Keratinocyte (primary cell): ENCODE measurements at regions not wholly inside any gene's neighbourhood (a gene's known extent, or its start where the extent isn't known, plus 50 kb on each side); places are given as distances from the start of the nearest gene placed in this dataset.

Experiments
- DNase-seq: peaks from one replicate; pipeline ENCODE4 v3.0.0-alpha.2; 2011; ENCODE audit warnings: low read depth, missing footprints, low spot score
- FAIRE-seq: peaks from 2 replicates; lab custom pipeline; 2011; peaks lifted over from hg19 to GRCh38; lab: Jason Lieb, UNC
- H2AFZ ChIP-seq: 2 replicates; pipeline ENCODE4 v1.6.0; 2012; ENCODE audit warnings: low read length, control low read depth, inconsistent platforms; ENCODE audit not compliant: control insufficient read depth
- H3K27ac ChIP-seq: 2 replicates; pipeline ENCODE4 v1.5.1; 2011; ENCODE audit warnings: low read length; ENCODE audit not compliant: control insufficient read depth, insufficient read depth
- H3K27me3 ChIP-seq: 3 replicates; pipeline ENCODE4 v1.6.0; 2011; ENCODE audit warnings: low read length; ENCODE audit not compliant: control insufficient read depth, insufficient read depth; ENCODE audit errors: extremely low read depth
- H3K36me3 ChIP-seq, 2 experiments: 2 replicates in 1 of 2; 3 replicates in 1 of 2; pipeline ENCODE4 v1.5.1; 2011; ENCODE audit warnings: low read length in 2 of 2, mild to moderate bottlenecking in 1 of 2; ENCODE audit not compliant: control insufficient read depth in 2 of 2, insufficient read depth in 2 of 2; ENCODE audit errors: extremely low read depth in 1 of 2
- H3K4me1 ChIP-seq: 3 replicates; pipeline ENCODE4 v1.5.1; 2011; ENCODE audit warnings: low read length; ENCODE audit not compliant: control insufficient read depth, insufficient read depth; ENCODE audit errors: extremely low read depth
- H3K4me2 ChIP-seq: 3 replicates; pipeline ENCODE4 v1.6.0; 2011; ENCODE audit warnings: low read depth, low read length; ENCODE audit not compliant: control insufficient read depth, insufficient read depth; ENCODE audit errors: extremely low read depth
- H3K4me3 ChIP-seq, 3 experiments: fragments of 200-600 bp in 1 of 3; sonication (generic) in 1 of 3; 2 replicates in 2 of 3; 3 replicates in 1 of 3; pipeline ENCODE4 v1.5.1; 2011 to 2016; ENCODE audit warnings: low read length in 3 of 3, mild to moderate bottlenecking in 3 of 3, control low read depth in 2 of 3, inconsistent platforms in 1 of 3, low read depth in 1 of 3, mixed read lengths in 1 of 3, mixed run types in 1 of 3, moderate library complexity in 1 of 3; ENCODE audit not compliant: control insufficient read depth in 2 of 3, insufficient read depth in 2 of 3; ENCODE audit errors: extremely low read depth in 1 of 3
- H3K79me2 ChIP-seq: 2 replicates; pipeline ENCODE4 v1.6.0; 2012; ENCODE audit warnings: low read length; ENCODE audit not compliant: control insufficient read depth, insufficient read depth
- H3K9ac ChIP-seq: 3 replicates; pipeline ENCODE4 v1.6.0; 2011; ENCODE audit warnings: low read length; ENCODE audit not compliant: control insufficient read depth, insufficient read depth; ENCODE audit errors: extremely low read depth
- H3K9me1 ChIP-seq: 3 replicates; pipeline ENCODE4 v1.6.0; 2011; ENCODE audit warnings: low read length; ENCODE audit not compliant: control insufficient read depth, insufficient read depth; ENCODE audit errors: extremely low read depth
- H3K9me3 ChIP-seq: 2 replicates; pipeline ENCODE4 v1.5.1; 2012; ENCODE audit warnings: low read depth, low read length; ENCODE audit not compliant: control insufficient read depth
- H4K20me1 ChIP-seq: 3 replicates; pipeline ENCODE4 v1.6.0; 2011; ENCODE audit warnings: low read length; ENCODE audit not compliant: control insufficient read depth, insufficient read depth; ENCODE audit errors: extremely low read depth
- EZH2 ChIP-seq: IDR thresholded peaks from one replicate; pipeline ENCODE4 v1.6.1; 2012; ENCODE audit warnings: inconsistent platforms, mild to moderate bottlenecking, low read length, moderate library complexity
- dilution Hi-C: fragments of 300-500 bp; cut with MboI; formaldehyde crosslinking; loops from one replicate; pipeline ENCODE4 v1.7.0; 2020; ENCODE audit warnings: low sequenced_read_pairs; ENCODE audit not compliant: extremely low pct_ligation_motif_present
- TF ChIP-seq, protein P1 (sequence below), 3 experiments: IDR thresholded peaks in 1 of 3; conservative IDR thresholded peaks in 1 of 3; optimal IDR thresholded peaks in 1 of 3; 2 replicates in 2 of 3; 3 replicates in 1 of 3; pipeline versions ENCODE3 to v1.5.1; 2011; ENCODE audit warnings: low read length in 3 of 3, mild to moderate bottlenecking in 3 of 3, moderate library complexity in 2 of 3, control low read depth in 1 of 3, inconsistent platforms in 1 of 3; ENCODE audit not compliant: insufficient read depth in 2 of 3; ENCODE audit errors: extremely low read depth in 1 of 3

DNA sequence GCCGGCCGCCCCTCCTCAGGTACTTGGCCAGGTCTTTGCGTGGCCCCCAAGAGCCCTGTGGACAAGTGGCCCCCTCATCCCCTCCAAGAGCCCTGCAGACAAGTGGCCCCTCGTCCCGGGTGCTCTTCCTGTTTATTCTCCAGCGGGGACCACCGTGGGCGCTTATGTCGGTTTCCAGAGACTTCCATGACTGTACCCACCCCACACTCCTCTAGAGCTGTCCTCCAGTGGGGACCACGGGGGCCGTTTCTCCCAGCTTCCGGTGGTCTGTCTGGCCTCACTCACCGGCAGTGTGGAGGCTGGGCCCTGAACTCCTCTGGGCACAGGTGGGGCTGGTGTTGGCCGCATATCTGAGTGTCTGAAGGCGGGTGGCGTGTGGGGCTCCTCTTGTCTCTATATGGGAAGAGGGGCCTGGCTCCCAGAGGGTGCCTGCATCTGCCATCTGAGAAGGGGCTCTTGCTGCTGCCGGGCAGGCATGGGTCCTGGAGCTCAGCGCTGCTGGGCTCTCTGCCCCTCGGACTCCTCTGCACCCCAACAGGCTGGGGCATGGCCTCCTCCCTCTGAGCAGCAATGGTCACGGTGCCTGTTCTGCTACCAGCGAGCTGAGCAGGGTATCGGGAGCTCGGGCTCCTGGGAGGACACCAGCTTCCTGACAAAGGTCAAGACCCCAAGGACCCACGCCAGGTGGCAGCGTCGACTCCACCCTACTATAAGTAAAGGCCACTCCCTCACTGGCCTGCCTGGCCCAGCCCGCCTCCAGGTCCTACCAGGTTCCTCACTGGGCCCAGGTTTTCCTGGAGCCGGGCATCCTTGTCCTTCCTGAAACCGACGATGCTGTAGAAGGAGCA, 1264.3 kb downstream of the BRD1 start:
- no peaks in the 10 kb centered on the region for H3K36me3 ChIP-seq
- DNase-seq (no peak), FAIRE-seq (no peak)
- H3K4me1 ChIP-seq: no peaks in the 10 kb centered on the region
- TF ChIP-seq EZH2: no peak
- TF ChIP-seq, protein P1, sequence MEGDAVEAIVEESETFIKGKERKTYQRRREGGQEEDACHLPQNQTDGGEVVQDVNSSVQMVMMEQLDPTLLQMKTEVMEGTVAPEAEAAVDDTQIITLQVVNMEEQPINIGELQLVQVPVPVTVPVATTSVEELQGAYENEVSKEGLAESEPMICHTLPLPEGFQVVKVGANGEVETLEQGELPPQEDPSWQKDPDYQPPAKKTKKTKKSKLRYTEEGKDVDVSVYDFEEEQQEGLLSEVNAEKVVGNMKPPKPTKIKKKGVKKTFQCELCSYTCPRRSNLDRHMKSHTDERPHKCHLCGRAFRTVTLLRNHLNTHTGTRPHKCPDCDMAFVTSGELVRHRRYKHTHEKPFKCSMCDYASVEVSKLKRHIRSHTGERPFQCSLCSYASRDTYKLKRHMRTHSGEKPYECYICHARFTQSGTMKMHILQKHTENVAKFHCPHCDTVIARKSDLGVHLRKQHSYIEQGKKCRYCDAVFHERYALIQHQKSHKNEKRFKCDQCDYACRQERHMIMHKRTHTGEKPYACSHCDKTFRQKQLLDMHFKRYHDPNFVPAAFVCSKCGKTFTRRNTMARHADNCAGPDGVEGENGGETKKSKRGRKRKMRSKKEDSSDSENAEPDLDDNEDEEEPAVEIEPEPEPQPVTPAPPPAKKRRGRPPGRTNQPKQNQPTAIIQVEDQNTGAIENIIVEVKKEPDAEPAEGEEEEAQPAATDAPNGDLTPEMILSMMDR (optimal IDR thresholded peaks at IDR 0.05 in 1 of 3, IDR thresholded peaks at IDR 0.05 in 1 of 3, conservative IDR thresholded peaks at IDR 0.05 in 1 of 3; ENCODE audit: extremely low read depth in 1 of 3, insufficient read depth in 2 of 3, low read length in 3 of 3): no peak
- no peak overlapping the region for H3K4me2 ChIP-seq
- peaks cover 4% of the 10 kb centered on the region for H3K9me3 ChIP-seq
- H4K20me1 ChIP-seq: no peaks in the 10 kb centered on the region
- no peak overlapping the region for H3K9ac ChIP-seq
- dilution Hi-C loops: no loop called here
- no peak overlapping the region for H2AFZ ChIP-seq
- H3K27ac ChIP-seq: no peak overlapping the region
- H3K27me3 ChIP-seq: no peaks in the 10 kb centered on the region
- H3K4me3 ChIP-seq: no peak overlapping the region
- H3K79me2 ChIP-seq: no peaks in the 10 kb centered on the region
- no peaks in the 10 kb centered on the region for H3K9me1 ChIP-seq

DNA sequence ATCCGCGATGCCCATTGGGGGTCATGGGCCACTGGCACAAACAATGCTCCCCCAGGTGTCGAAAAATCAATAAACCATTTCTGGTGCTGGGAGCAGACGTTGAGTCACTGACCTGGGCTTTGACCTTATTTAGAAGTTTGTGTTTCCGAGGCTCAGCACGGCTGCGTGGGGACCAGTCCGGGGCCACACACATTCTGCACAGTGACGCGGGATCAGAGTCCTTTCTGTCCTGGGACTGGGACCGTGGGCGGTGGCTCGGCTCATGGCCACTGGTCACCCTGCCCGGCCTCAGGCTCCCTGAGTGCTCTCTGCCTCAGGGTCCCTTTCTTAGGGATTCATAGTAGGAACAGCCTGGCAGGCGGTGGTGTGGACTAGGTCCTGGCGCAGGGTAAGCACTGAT, 1266.0 kb downstream of the BRD1 start:
- Histone ChIP-seq H3K9ac (no peak overlapping the region), H3K9me1 (no peaks in the 10 kb centered on the region), H3K36me3 (no peaks in the 10 kb centered on the region), H3K27ac (no peak overlapping the region), H2AFZ (no peak overlapping the region), H4K20me1 (no peaks in the 10 kb centered on the region), H3K4me2 (no peak overlapping the region), H3K79me2 (no peaks in the 10 kb centered on the region), H3K4me1 (no peaks in the 10 kb centered on the region), H3K9me3 (peaks cover 6% of the 10 kb centered on the region), H3K27me3 (no peaks in the 10 kb centered on the region), H3K4me3 (no peak overlapping the region)
- DNase-seq (no peak), FAIRE-seq (no peak)
- dilution Hi-C loops: no loop called here
- TF ChIP-seq EZH2: no peak
- TF ChIP-seq, protein P1 (optimal IDR thresholded peaks at IDR 0.05 in 1 of 3, IDR thresholded peaks at IDR 0.05 in 1 of 3, conservative IDR thresholded peaks at IDR 0.05 in 1 of 3; ENCODE audit: extremely low read depth in 1 of 3, insufficient read depth in 2 of 3, low read length in 3 of 3): no peak
